Stomach (tissue), 4 donors: ENCODE measurements at regions not wholly inside any gene's neighbourhood (a gene's known extent, or its start where the extent isn't known, plus 50 kb on each side); places are given as distances from the start of the nearest gene placed in this dataset.

ENCODE experiments used
- EP300 ChIP-seq: sonication (generic); formaldehyde crosslinking; IDR thresholded peaks from one replicate; pipeline ENCODE4 v1.6.1; 2017; ENCODE audit warnings: antibody characterized with exemption
- POLR2A ChIP-seq, 4 donors: fragments of 450-650 bp; IDR thresholded peaks; one replicate each; pipeline ENCODE4 v1.6.1; 2016; ENCODE audit warnings: antibody characterized with exemption in 4 of 4, control low read depth in 2 of 4, mild to moderate bottlenecking in 1 of 4, moderate library complexity in 1 of 4
- POLR2AphosphoS5 ChIP-seq, 3 donors: sonication (generic); formaldehyde crosslinking; IDR thresholded peaks; one replicate each; pipeline ENCODE4 v1.6.1; 2016; ENCODE audit warnings: antibody characterized with exemption in 3 of 3
- TF ChIP-seq, protein P1 (sequence below), 7 experiments: fragments of 450-650 bp in 4 of 7; fragments of 200-600 bp in 3 of 7; sonication (generic) in 3 of 7; IDR thresholded peaks; one replicate each; pipeline ENCODE4 v1.5.1; 2016 to 2019; ENCODE audit warnings: antibody characterized with exemption in 7 of 7, control low read depth in 2 of 7, mild to moderate bottlenecking in 1 of 7

DNA sequence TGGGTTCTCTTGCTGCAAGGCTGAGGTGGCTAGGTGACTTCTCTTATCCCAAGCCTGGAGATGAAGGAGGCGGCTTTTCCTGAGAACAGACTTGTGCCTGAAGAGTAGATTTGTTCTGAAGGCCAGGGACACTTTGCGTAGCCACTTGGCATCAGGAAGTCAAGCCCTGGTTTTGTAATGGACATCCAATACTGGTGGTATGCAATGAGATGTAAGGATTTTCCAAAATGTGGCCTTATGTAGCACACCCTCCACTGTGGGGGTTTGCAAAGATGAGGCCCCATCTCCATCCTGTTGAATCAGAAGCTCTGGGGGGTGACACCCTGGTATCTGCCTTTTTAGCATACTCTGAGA lies 124.5 kb upstream of the IPO9 start:
- TF ChIP-seq, protein P1, sequence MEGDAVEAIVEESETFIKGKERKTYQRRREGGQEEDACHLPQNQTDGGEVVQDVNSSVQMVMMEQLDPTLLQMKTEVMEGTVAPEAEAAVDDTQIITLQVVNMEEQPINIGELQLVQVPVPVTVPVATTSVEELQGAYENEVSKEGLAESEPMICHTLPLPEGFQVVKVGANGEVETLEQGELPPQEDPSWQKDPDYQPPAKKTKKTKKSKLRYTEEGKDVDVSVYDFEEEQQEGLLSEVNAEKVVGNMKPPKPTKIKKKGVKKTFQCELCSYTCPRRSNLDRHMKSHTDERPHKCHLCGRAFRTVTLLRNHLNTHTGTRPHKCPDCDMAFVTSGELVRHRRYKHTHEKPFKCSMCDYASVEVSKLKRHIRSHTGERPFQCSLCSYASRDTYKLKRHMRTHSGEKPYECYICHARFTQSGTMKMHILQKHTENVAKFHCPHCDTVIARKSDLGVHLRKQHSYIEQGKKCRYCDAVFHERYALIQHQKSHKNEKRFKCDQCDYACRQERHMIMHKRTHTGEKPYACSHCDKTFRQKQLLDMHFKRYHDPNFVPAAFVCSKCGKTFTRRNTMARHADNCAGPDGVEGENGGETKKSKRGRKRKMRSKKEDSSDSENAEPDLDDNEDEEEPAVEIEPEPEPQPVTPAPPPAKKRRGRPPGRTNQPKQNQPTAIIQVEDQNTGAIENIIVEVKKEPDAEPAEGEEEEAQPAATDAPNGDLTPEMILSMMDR (IDR thresholded peaks at IDR 0.05), result peak in 1 of 7 experiments; percentile 26
- TF ChIP-seq POLR2A (IDR thresholded peaks at IDR 0.05) (no peak), EP300 (no peak), POLR2AphosphoS5 (IDR thresholded peaks at IDR 0.05) (no peak)
